HG03457 (cell line): ENCODE measurements at regions not wholly inside any gene's neighbourhood (a gene's known extent, or its start where the extent isn't known, plus 50 kb on each side); places are given as distances from the start of the nearest gene placed in this dataset.
A peak's percentile ranks its signal among the peaks of the same experiment; 100 is the strongest.

ENCODE experiments used
- ATAC-seq: cut with Tn5 transposase; IDR thresholded peaks from one replicate; pipeline ENCODE4 v1.9.1; 2021; ENCODE audit warnings: moderate number of reproducible peaks; ENCODE audit not compliant: unreplicated experiment

DNA sequence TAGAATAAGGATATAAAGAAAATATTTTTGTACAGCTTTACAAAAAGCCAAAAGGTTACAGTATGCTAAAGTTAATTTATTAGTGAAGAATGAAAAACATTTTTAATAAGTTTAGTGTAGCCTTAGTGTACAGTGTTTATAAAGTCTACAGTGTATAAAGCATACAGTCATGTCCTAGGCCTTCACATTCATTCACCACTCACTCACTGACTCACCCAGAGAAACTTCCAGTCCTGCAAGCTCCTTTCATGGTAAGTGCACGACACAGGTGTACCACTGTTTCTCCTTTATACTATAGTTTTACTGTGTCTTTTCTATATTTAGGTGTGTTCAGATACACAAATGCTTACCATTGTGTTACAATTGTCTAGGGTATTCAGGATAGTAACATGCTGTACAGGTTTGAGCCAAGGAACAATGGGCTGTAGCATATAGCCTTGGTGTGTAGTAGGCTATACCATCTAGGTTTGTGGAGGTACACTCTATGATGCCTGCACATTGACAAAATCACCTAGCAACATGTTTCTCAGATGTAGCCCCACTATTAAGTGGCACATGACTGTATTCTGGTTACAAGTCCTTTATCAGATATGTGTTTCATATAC lies 197.1 kb upstream of the KBTBD8 start:
- ATAC-seq, result no peak

DNA sequence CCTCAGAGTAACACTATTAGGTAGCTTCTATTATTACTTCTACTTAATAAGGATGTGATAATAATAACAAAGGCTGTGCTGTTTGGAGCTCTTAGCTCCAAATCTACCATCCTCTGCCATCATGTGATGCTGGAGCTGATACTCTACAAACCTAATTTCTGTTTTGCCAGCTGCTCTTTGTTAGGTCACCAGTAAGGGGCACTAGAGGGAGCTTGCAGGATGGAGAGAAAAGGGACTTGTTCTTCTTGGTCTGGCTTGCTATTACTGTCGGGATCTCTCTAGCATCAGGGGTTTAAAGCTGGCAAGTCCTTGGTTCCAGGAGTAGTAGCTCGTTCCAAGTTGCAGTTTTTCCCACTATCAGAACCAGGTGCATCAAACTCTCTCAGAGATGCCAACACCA lies 194.9 kb upstream of the KBTBD8 start:
- ATAC-seq, result no peak

DNA sequence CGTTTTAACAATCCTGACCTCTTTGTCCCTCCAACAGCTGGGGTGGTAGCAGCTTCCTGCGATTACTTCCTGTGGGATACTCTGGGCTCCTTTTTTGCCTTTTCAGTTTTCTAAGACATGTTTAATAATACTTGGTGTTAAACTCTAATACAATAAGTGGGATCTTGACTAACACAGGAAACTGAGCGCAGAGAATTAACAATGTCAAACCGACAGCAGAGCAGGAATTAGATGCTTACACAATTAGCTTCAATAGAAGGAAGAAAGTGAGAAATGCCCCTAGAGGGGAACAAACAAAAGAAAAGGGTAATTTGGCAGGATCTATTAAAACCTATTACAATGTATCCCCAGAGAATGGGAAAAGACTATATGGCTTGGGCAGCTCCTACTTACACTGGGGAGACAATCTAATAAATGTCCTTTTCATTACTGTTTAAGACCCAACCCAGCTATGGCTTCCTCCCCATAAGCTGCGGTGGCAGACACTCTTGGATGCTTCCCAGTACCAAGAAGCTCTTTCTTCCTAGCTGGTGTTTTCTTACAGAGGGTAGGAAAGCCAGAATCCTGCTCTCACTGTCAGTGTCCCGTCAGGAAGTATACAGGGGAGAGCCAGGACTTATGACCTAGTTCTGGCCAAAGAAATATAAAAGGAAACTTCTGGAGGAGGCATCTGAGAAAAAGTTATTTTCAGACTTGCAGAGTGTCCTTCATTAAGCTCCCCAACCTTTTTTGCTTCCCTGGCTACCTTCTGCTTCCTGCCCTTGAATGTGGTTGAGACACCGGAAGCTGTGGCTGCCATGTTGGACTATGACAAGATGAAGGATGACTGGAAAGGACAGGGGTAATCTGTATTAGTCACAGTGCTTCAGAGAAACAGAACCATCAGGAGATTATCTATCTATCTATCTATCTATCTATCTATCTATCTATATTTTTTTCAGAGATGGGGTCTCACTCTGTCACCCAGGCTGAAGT lies 194.1 kb upstream of the KBTBD8 start:
- no peak for ATAC-seq

DNA sequence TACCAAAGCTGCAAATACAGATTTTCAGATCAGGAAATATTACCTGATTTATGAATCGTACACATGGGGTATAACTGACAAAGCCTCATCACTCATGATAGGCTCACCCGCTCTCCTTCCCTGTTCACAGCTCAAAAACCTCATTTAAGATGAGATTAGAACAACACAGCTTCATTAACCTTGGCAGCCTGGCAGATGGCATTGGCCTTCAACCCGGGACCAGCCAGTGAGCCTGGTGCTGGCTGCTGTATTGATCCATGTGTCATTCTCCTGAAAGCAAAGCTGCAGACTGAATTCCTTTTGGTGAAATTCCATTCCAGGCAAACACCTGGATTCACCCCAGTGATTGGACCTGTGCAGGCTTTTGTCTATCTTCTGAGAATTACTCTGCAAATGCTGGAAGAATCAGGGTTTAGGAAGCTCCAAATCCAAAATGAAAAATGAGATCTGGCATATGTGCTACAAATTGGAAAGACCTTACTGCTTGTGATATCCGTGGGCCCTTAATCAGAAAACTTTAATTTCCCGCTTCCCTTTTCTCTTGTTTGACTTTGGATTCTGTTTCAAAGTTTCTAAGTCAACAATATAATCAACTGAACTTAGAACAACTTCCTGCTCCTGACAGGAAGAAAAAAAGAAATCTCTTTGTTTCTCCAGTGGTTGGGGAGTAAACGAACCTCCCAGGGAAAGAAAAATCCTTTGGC lies 189.1 kb upstream of the KBTBD8 start:
- ATAC-seq, result no peak

DNA sequence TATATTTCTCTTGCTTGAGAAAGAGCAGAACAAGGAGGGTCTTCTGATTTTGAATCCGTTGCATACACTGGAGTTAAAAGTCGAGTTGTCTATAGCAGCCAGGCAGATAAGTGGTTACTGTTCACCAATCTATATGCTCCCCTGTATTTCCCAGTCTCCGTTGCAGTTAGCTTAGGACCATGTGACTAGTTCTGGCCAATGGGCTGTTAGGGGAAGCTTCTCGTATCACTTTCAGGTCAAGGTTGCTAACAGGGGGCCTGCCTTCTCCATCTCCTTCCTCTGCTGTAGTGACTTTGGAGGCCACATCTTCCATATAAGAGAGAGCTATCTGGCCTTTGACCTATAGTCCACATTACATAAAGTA lies 188.5 kb upstream of the KBTBD8 start:
- no peak for ATAC-seq

DNA sequence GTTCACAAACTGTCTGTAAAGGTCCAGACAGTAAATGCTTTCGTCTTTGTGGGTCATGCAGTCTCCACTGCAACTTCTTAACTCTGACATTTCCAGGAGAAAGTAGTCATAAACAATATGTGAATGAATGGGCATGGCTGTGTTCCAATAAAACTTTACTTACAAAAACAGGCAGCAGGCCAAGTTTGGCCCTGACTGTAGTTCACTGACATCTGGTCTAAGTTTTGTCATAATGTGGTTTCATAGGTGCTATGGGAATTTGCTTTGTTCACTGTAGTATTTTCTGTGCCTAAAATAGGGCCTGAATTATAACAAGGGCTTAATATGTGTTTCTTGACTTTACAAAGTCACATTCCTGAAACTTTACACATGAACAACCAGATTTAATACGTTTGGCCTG lies 186.0 kb upstream of the KBTBD8 start:
- no peak for ATAC-seq

DNA sequence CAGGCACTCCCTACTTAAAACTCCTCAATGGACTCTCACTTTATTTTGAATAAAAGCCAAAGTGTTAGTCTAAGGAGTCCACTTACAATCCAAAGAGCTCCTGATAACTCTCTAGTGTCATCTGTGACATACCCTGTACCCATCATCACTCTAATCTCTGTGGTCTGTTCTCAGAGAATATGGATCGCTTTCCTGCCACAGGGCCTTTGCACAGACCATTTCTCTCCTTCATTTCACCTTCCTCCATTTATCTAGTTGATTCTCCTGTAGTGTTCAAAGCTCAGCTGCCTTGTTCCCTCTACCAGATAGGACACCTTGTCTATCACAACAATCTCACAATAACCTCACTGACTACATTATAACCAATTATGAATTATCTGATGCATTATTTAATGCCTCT lies 185.4 kb upstream of the KBTBD8 start:
- no peak for ATAC-seq

DNA sequence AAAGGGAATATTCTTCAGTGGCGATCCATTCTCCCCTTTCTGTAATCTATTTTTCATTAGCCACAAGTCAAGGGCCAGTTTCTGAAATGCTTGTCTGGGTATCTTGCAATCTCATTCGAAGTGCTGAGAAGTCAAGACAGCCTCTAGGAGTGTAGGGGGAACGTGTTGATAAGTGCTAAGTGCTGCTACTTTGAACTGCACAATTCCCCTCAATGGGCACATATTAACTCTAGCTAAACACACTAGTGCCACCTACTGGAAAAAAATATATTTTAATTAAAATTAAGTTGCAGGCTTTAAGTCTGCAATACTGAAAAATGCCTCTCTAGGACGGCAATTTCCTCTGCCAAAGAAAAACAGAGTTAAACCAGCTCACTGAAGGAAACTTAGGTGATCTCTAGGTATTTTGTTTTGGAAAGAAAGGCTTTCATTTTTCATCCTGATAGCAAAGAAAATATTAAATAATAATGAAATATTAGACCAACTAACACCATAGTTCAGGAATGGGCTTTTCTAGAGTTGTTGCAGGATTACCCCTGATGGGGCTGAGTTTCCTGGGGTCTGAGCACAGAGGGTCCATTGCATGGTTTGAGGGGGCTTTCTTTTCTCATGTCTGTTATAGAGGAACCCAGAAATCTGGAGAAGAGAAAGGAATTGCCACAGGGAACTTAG lies 181.9 kb upstream of the KBTBD8 start:
- no peak for ATAC-seq

DNA sequence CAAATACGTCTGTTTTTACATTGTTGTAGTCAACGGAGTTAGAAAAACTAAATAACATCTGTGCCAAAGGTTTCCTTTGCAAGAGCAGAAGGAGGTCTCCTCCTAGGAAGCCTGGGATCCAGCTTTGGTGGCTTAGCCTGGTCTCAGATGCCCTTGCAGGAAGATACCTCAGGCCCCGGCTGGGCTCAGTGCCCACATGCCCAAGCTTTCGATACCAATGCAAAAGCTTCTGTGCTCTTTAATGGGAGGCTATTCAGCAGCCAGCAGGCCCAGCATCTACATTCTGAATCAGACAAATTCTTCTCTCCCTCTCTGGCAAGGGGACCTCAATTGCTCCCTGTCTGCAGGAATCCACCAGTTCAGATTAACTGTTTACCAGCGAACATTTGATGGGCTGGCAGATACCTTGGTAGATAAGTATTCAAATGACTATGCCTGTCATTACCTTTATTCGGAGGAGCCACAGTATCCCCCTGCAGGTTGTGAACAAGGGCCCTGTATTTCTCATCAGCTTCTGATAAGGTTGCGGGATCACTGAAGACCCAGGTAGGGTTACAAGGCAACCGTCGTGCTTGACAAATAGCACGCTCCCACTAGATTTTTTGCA lies 180.1 kb upstream of the KBTBD8 start:
- no peak for ATAC-seq

DNA sequence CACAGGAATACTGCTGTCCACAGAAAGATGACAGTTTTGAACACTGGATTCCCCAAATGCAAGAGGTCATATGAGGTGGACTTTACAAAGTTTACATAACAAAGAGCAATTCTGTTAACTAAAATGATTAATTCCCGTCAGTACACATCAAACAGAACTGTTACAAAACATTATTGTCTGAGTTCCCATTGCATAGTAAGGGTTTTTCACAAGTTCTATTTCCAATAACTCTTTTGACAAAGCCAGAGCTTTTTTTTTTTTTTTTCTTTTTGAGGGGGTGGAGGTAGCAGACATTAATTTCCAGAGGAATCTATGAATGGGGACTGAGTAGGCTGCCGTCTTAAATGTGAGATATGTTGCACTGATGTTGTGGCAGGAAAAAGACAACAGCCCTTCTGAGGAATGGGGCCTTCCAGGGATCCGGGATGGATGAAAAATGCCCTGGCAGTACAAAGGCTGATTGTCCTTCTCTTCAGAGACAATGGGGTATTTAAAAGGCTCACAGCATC lies 178.1 kb upstream of the KBTBD8 start:
- no peak for ATAC-seq

DNA sequence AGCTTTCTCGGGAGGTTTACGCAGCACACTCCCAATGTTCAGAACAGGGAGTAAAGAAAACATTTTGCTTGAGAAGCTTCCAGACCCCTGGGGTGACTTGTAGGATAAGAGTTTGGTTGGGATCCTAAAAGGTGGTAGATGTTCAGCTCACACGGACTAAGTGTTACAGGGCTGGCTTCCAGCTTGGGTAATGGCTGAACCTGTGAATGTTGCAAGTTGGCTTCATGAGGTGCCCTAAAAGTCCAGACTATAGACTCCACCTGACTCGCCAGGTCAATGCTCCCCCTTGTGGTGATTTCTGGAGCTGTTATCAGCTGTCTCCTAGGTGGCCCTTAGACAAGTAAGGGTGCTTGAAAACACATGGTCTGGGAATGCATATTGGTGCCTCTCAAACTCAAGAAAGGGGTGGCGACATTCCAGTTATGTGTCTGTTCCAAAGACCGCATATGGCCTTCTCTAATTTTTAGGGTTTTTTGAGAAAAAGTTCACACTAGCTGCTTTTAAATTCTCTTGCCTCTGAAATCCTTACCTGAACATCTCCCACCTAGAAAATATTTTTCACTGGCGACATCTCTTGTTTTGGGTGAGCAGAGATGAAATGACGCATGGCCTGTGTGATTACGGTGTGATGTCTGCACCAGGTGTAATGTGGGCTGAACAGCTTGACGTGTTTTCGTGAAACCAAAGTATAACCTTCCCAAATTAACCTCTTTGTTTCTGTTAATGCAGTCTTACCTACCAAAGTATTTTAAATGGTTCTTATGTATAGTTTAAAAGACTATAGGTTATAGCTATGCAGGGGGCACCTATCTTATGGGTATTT lies 175.7 kb upstream of the KBTBD8 start:
- ATAC-seq, result peak; percentile 77

DNA sequence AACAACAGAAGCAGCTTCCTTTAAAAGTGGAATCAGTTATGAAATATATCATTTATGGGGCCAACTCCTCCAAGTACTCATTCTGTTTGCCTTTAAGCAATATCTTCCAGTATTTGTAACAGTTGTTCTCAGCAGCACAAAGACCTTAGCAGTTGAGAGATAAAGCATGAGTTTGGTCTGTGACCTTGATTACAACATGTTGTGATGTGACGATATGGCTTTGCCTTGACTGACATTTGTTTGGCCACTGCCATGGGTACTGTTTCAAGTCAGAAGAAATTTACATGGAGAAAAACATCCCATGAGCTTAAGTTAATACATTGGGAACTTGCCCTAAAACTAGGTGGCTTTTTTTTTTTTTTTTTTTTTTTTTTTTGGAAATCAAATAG lies 175.1 kb upstream of the KBTBD8 start:
- no peak for ATAC-seq

DNA sequence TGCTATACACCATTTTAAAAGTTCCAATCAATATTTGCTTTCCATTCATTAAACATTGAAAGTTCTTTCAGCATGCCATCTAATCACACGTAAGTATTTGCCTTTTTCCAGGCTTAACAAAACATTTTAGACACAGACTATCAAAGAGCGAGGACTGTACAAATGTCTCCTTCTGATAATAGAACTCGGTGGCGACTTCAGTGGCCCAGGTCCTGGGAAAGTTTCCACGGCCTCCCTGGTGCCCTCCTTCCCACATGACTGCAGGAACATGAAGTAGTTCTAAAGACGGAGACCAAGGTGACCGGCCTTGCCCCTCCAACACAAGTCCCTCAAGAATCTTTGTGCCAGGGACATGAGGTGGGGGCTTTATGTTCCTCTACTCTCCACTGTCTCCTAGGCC lies 174.6 kb upstream of the KBTBD8 start:
- no peak for ATAC-seq

DNA sequence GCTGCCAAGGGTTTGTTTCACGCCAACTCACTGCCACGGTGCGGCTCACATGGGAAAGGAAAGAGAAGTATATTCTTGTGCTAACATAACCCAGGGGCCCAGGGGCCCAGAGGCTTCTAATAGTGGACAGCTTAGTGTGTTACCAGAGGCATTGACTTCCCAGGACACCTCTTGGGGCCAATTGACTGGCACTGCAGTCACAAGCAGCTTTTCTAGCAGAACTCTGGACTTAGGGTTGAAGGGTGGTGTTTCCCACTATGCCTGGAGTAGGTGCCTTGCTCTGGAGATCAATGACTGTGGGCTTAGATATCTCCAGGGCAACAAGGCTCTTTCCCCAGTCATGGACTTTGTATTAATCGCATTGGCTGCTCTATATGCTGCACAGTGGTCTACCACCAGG lies 172.7 kb upstream of the KBTBD8 start:
- ATAC-seq, result no peak

DNA sequence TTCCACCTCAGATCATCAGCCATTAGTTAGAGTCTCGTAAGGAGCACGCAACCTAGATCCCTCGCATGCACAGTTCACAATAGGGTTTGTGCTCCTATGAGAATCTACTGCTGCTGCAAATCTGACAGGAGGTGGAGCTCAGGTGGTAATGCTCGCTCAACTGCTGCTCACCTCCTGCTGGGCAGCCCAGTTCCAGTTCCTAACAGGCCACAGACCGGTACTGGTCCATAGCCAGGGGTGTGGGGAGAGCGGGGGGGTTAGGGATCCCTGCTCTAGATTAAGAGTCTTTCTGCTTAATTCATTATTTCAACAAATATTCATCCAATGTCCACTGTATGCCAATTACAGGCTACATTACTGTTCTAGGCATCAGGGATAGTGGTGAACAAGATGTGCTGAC lies 170.4 kb upstream of the KBTBD8 start:
- ATAC-seq, result no peak

DNA sequence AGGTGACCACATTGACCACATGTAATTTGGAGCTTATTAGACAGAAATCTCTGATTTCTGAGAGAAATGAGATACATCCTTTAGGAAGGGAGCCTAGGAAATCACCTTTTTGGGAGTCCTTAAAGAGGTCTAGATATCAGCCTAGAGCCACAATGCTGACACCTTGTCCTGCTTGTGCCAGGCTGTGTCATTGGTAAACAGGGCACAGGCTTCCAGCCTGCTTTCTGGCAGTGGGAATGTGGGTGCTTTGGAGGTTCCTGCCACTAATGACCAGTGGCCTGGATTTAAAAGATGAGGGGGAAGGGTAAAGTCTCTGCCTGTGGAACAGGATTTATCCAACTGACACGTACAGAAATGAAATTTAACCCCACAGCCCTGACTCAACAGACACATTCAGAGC lies 169.8 kb upstream of the KBTBD8 start:
- no peak for ATAC-seq

DNA sequence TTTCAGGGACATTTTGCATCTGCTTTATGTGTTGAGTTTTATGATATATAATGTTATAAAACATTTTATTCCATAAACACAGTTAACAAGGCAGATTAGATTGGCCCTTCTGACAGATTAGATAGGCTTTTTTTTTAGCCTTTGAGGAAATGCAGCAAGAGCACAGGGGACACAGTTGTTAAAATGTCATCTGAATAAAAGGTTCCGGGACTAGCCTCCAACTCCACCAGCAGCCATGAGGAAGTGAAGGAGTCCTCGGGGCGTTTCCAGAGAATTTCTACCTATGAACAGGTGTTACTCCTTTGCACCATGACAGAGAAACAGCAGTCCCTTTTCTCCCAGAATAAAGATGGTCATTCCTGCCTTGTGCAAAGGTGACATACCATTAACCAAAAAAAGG lies 167.8 kb upstream of the KBTBD8 start:
- ATAC-seq, result no peak

DNA sequence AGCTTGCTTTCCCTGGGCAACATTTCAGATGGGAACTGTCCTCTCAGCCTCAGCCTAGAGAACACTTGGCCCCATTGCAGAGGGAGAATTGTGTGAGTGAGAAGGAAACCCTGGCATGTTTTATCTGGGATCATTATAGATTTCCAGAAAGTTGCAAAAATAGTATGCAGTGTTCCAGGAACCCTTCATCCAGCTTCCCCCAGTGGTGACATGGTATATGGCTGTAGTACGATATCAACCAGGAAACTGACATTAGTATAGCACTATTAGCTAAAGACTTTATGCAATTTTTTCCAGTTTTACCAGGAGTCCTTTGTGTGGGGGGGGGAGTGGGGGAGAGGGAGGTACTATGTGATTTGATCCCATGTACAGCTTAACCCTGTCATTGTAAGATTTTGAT lies 166.2 kb upstream of the KBTBD8 start:
- ATAC-seq, result no peak

DNA sequence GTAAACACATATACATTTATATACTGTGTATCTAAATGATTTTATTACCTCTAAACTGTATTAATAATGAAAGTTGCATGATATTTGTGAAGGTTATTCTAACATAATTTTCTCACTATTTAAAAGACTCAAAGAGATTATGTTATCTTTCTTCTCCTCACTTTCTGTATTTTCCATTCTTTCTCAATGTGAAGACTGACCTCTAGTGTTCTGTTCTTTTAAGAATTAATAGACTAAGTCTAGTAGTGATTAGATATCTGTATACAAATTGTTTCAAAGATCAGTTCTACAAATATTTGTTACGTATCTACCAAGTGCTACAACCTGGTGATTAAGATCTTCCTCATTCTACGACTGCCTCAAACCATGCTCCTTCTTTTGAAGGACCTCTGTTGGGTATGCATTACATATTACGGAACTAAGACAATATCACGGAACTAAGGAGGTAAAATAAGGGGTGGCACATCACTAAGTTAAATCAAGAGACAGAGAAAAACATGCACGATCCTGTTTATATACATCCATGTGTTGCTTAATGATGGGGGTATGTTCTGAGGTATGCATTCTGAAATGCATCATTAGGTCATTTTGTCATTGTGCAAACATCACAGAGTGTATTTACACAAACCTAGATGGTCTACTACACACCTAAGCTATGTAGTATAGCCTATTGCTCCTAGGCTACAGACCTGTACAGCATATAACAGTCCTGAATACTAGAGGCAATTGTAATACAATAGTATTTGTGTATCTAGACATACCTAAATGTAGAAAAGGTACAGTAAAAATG lies 161.5 kb upstream of the KBTBD8 start:
- ATAC-seq, result no peak
